HEK293T (cell line): ENCODE measurements at regions not wholly inside any gene's neighbourhood (a gene's known extent, or its start where the extent isn't known, plus 50 kb on each side); places are given as distances from the start of the nearest gene placed in this dataset.

ENCODE experiments used
- CTCF ChIA-PET: fragments of 350-600 bp; formaldehyde crosslinking; extraction: SDS; loops from one replicate; lab custom pipeline; 2021; ENCODE audit warnings: antibody characterized with exemption, inconsistent platforms; lab: Yijun Ruan, JAX
- POLR2A ChIA-PET: fragments of 350-600 bp; formaldehyde crosslinking; extraction: SDS; loops from one replicate; lab custom pipeline; 2020; ENCODE audit warnings: antibody characterized with exemption, inconsistent platforms; lab: Yijun Ruan, JAX
- DNase-seq: peaks from one replicate; pipeline ENCODE4 v3.0.0; 2012; ENCODE audit warnings: mixed read lengths; ENCODE audit errors: extremely low spot score
- ARNT ChIP-seq: fragments of 450-650 bp; IDR thresholded peaks from 2 replicates; pipeline ENCODE4 v1.6.1; 2017; ENCODE audit warnings: mild to moderate bottlenecking
- BHLHE40 ChIP-seq: fragments of 450-650 bp; IDR thresholded peaks from 2 replicates; pipeline ENCODE4 v1.6.1; 2016; ENCODE audit warnings: mild to moderate bottlenecking, moderate library complexity, borderline replicate concordance
- CTBP1 ChIP-seq: fragments of 450-650 bp; IDR thresholded peaks from 2 replicates; pipeline ENCODE4 v1.6.1; 2016; ENCODE audit warnings: borderline replicate concordance
- ELF4 ChIP-seq: fragments of 450-650 bp; IDR thresholded peaks from 2 replicates; pipeline ENCODE4 v1.6.1; 2017; ENCODE audit warnings: antibody characterized with exemption
- FOXA1 ChIP-seq: fragments of 450-650 bp; IDR thresholded peaks from 2 replicates; pipeline ENCODE4 v1.6.1; 2016; ENCODE audit warnings: mild to moderate bottlenecking
- FOXK2 ChIP-seq: fragments of 450-650 bp; IDR thresholded peaks from 2 replicates; pipeline ENCODE4 v1.6.1; 2016; ENCODE audit warnings: mild to moderate bottlenecking
- FOXM1 ChIP-seq: fragments of 450-650 bp; IDR thresholded peaks from 2 replicates; pipeline ENCODE4 v1.6.1; 2017; ENCODE audit warnings: mild to moderate bottlenecking, borderline replicate concordance
- HDGF ChIP-seq: fragments of 450-650 bp; IDR thresholded peaks from 2 replicates; pipeline ENCODE4 v1.6.1; 2017; ENCODE audit warnings: antibody characterized with exemption, borderline replicate concordance
- L3MBTL2 ChIP-seq: fragments of 450-650 bp; conservative IDR thresholded peaks from 2 replicates; pipeline ENCODE4 v1.6.1; 2016; ENCODE audit warnings: mild to moderate bottlenecking
- LEF1 ChIP-seq: fragments of 450-650 bp; IDR thresholded peaks from 2 replicates; pipeline ENCODE4 v1.6.1; 2017; ENCODE audit warnings: mild to moderate bottlenecking, borderline replicate concordance
- NFRKB ChIP-seq: fragments of 450-650 bp; IDR thresholded peaks from 2 replicates; pipeline ENCODE4 v1.6.1; 2016; ENCODE audit warnings: mild to moderate bottlenecking, moderate library complexity
- SP1 ChIP-seq: fragments of 450-650 bp; IDR thresholded peaks from 2 replicates; pipeline ENCODE4 v1.6.1; 2017
- SUZ12 ChIP-seq: fragments of 450-650 bp; IDR thresholded peaks from 2 replicates; pipeline ENCODE4 v1.6.1; 2016; ENCODE audit warnings: mild to moderate bottlenecking
- TARDBP ChIP-seq: fragments of 450-650 bp; IDR thresholded peaks from 2 replicates; pipeline ENCODE4 v1.6.1; 2016
- ZNF384 ChIP-seq: fragments of 450-650 bp; IDR thresholded peaks from 2 replicates; pipeline ENCODE4 v1.6.1; 2016
- TF ChIP-seq, protein P1 (sequence below): fragments of 450-650 bp; IDR thresholded peaks from 2 replicates; pipeline ENCODE4 v1.6.1; 2016

DNA sequence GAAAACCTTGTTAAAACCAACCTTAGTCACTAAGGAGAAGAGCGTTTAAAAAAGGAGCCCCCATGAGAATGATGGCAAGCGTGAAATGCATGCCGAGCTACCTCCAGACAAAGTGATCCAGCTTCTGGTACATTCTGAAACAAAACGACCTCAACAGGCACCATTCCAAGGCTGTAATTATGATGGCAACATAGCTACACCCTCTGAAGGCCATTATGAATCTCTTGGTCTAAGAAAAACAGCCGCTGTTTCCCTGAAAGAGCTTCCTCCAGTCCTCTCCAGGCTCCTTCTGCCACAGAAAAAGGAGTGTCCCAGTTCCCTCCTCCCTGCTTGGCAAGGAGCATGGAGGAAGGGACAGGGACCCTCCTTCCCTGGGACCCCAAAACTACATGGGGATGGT is 50.0 kb upstream of the ABLIM1 start:
- ChIA-PET CTCF (interaction anchor here (0.7 kb wide), 1 partner anchor 78 kb away, joined by 3 read pairs; no protein-coding TSS in a partner anchor), POLR2A (no interaction called here)
- no peak for DNase-seq
- TF ChIP-seq FOXA1 = no peak
- TF ChIP-seq SP1 = no peak
- no peak for TF ChIP-seq CTBP1
- TF ChIP-seq, protein P1, sequence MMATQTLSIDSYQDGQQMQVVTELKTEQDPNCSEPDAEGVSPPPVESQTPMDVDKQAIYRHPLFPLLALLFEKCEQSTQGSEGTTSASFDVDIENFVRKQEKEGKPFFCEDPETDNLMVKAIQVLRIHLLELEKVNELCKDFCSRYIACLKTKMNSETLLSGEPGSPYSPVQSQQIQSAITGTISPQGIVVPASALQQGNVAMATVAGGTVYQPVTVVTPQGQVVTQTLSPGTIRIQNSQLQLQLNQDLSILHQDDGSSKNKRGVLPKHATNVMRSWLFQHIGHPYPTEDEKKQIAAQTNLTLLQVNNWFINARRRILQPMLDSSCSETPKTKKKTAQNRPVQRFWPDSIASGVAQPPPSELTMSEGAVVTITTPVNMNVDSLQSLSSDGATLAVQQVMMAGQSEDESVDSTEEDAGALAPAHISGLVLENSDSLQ = no peak
- TF ChIP-seq SUZ12 = no peak
- no peak for TF ChIP-seq ZNF384

DNA sequence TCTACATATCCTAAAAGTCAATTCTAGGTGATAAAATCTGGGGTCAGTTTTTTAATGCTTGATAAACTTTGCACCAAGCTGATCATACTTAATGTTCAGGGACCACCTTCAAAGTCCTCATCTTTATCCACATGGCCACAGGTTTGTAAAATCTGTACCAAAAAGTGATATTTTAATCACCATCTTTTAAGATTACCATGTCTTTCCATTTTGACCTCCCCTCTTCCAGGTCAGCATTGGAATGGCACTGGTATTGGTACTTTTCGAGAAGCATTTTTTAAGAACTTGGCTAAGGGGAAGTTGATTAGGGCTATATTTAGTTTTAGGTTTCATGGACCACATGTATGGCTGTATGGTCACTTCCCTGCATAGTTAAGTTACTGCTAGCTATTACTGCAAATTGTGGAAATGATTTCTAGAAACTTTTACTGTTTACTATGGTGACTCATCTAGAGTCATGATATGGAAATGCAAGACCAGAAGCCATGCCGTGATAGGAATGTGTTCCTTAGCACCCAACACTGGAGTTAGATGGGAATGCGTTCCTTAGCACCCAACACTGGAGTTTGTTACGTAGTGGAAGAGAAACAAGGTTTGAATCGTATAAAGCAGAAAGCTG is 50.8 kb upstream of the ABLIM1 start:
- ChIA-PET POLR2A (no interaction called here), CTCF (interaction anchor here (0.7 kb wide), 1 partner anchor 77 kb away, joined by 3 read pairs; no protein-coding TSS in a partner anchor)
- TF ChIP-seq, protein P1 = no peak
- TF ChIP-seq BHLHE40 (no peak), SUZ12 (no peak), NFRKB (no peak), TARDBP (no peak), CTBP1 (no peak), LEF1 (no peak), ELF4 (no peak)
- DNase-seq = no peak

DNA sequence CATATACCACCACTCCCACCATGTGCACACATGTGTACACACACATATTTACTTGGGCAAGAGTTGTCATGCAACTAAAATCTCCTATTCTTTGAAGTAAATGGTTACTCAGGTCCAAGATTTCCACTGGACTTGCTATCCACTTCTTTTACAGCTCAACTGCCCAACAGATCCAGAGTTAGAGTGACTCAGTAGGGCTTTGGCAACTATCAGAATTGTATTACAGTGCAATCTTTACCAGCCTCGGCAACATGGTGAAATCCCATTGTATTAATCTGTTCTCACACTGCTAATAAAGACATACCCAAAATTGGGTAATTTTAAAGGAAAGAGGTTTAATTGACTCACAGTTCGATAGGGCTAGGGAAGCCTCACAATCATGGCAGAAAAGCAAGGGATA is 51.9 kb upstream of the ABLIM1 start:
- ChIA-PET CTCF (no interaction called here), POLR2A (no interaction called here)
- no peak for DNase-seq
- no peak for TF ChIP-seq TARDBP
- TF ChIP-seq, protein P1 = no peak
- TF ChIP-seq SUZ12 = no peak
- TF ChIP-seq HDGF = no peak
- TF ChIP-seq NFRKB = no peak
- no peak for TF ChIP-seq FOXK2
- TF ChIP-seq BHLHE40 = no peak
- TF ChIP-seq CTBP1 = no peak

DNA sequence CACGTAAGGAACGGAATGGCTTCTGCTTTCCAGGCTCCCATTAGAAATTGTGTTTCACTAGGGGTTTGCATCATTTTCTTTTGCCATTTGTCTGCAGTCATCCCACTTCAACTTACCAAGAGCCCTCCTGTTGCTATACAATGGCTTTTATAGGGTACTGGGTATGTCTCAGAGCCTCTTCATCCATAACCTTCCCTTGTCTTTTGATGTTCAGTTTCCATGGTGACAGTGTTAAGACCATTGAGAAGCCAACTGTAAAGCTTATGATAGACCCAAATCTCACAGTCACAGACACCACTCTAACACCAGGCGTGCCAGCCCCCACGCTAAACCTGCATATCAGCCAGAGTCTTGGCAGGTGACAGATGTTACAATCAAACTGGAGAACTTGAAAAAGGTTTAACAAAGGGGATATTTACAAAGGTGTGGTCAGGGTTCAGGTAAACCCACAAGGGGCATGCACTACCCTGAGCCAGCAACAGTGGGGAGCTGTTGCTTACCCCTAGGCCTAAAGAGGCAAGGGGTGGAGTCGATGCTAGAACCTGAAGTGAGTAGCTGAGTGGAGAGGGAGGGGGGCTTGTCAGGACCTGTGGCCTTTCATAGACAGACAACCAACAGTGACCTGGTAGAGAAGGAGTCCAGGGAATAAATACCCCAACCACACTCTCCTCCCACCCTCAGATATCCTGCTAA is 53.2 kb upstream of the ABLIM1 start:
- CTCF ChIA-PET = interaction anchor here (0.6 to 0.7 kb wide), 3 partner anchors 9 to 69 kb away, joined by 3 to 6 read pairs (median 5); no protein-coding TSS in a partner anchor
- DNase-seq = no peak
- TF ChIP-seq FOXM1 = no peak
- TF ChIP-seq BHLHE40 = no peak
- no peak for TF ChIP-seq LEF1
- no peak for TF ChIP-seq L3MBTL2
- TF ChIP-seq FOXK2 = no peak
- TF ChIP-seq ELF4 = no peak
- TF ChIP-seq ZNF384 = no peak
- TF ChIP-seq SUZ12 = no peak
- TF ChIP-seq NFRKB = no peak
- no peak for TF ChIP-seq HDGF
- no peak for TF ChIP-seq SP1

DNA sequence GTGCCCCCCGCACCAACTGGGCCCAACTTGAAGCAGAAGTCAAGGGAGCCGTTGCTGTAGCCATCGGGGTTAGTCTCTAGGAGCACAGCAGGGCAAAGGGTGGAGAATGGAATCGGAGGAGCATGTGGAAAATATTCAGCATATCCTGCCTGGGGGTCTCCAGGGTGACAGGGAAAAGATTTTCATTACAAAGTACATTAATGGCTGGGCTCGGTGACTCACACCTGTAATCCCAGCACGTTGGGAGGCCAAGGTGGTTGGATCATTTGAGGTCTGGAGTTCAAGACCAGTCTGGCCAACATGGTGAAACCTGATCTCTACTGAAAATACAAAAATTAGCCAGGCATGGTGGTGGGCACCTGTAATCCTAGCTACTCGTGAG is 53.8 kb upstream of the ABLIM1 start:
- ChIA-PET POLR2A (no interaction called here), CTCF (interaction anchor here (0.7 kb wide), 2 partner anchors 9 to 68 kb away, joined by 3 to 5 read pairs; no protein-coding TSS in a partner anchor)
- DNase-seq = no peak
- no peak for TF ChIP-seq HDGF
- no peak for TF ChIP-seq LEF1
- TF ChIP-seq, protein P1 = no peak
- TF ChIP-seq FOXA1 = no peak
- TF ChIP-seq ARNT = no peak
- no peak for TF ChIP-seq NFRKB
- no peak for TF ChIP-seq FOXK2
- no peak for TF ChIP-seq TARDBP
- TF ChIP-seq SUZ12 = no peak
- TF ChIP-seq ELF4 = no peak
- no peak for TF ChIP-seq BHLHE40
- TF ChIP-seq L3MBTL2 = no peak
- no peak for TF ChIP-seq FOXM1
- no peak for TF ChIP-seq CTBP1

More for the DNA sequence above, 53.2 kb upstream of the ABLIM1 start:
- POLR2A ChIA-PET = no interaction called here
